ENCODE measurements at regions not wholly inside any gene's neighbourhood (a gene's known extent, or its start where the extent isn't known, plus 50 kb on each side); places are given as distances from the start of the nearest gene placed in this dataset.

DNA sequence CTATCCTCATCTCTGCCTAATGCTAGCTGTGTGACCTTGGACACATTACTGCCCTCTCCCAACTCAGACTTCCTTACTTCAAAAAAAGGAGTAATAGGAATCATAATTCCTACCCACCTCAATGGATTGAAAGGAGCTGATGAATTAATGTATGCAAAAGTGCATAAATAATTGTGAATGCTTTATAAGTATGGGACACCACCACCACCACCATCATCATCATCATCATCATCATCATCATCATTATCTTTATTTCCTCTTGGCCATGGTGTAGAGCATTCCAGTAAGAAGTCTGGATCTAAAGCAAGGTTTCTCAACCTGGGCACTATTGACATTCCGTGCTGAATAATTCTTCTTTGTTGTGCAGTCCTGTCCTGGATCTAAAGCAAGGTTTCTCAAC lies 282.5 kb downstream of the MEX3B start:
- intact Hi-C loops (cut with micrococcal nuclease): no loop called here
- H3K27ac Mint-ChIP-seq: no peak overlapping the region
- CTCF ChIA-PET: no interaction called here

DNA sequence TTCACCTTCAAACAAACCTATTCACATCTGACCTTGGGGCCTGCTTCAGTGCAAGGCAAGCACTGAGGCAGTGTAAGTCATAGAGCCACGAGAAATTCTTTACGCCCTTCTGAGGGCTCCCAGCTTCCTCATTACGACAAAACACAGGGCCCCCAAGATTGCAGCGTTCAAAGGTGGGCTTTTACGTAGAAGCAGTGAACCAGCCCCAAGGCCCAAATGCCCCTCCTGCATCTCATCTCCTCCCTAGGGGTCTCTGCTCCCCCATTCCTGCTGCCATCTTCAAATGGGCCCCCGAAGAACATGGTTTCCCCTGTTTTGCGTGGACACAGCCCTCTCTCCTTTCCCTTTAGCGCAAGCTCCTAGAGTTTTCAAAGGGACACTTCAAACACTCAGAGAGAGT lies 285.1 kb downstream of the MEX3B start:
- Mint-ChIP-seq H3K4me3 (no peak overlapping the region), H3K27me3 (peaks cover 0 to 33% (median 6%) of the 10 kb centered on the region in 5 donors), H3K4me1 (no peaks in the 10 kb centered on the region), H3K27ac (no peak overlapping the region), H3K36me3 (no peaks in the 10 kb centered on the region), H3K9me3 (peaks cover 0 to 2% (median 0%) of the 10 kb centered on the region in 11 donors)
- CTCF ChIA-PET: no interaction called here
- no peak for DNase-seq
- Histone ChIP-seq H3K4me1 (ENCODE audit: control insufficient read depth in 2 of 2, insufficient read depth in 2 of 2, low read length in 2 of 2) (no peaks in the 10 kb centered on the region), H3K9me3 (ENCODE audit: control insufficient read depth in 2 of 3, low read length in 3 of 3) (no peaks in the 10 kb centered on the region), H3K27ac (ENCODE audit: low read depth, low read length) (no peak overlapping the region), H3K36me3 (ENCODE audit: control insufficient read depth in 2 of 3, insufficient read depth in 3 of 3, low read length in 3 of 3) (no peaks in the 10 kb centered on the region), H3K4me3 (ENCODE audit: low read length) (no peak overlapping the region), H3K27me3 (ENCODE audit: control insufficient read depth in 2 of 2, insufficient read depth in 2 of 2, low read length in 2 of 2) (no peaks in the 10 kb centered on the region)
- intact Hi-C loops (cut with micrococcal nuclease): no loop called here
- no peak for ATAC-seq
- POLR2A ChIA-PET: no interaction called here

More for the DNA sequence above, 282.5 kb downstream of the MEX3B start:
- ATAC-seq (no peak), DNase-seq (no peak)
- H3K9me3 ChIP-seq (ENCODE audit: control insufficient read depth in 2 of 3, low read length in 3 of 3): no peaks in the 10 kb centered on the region
- Mint-ChIP-seq H3K9me3 (peaks cover 0 to 2% (median 0%) of the 10 kb centered on the region in 11 donors), H3K36me3 (no peaks in the 10 kb centered on the region), H3K27me3 (peaks cover 0 to 25% (median 5%) of the 10 kb centered on the region in 5 donors), H3K4me1 (no peaks in the 10 kb centered on the region), H3K4me3 (no peak overlapping the region)
- no peak overlapping the region for H3K27ac ChIP-seq (ENCODE audit: low read depth, low read length)
- no peaks in the 10 kb centered on the region for H3K27me3 ChIP-seq (ENCODE audit: control insufficient read depth in 2 of 2, insufficient read depth in 2 of 2, low read length in 2 of 2)
- no peaks in the 10 kb centered on the region for H3K36me3 ChIP-seq (ENCODE audit: control insufficient read depth in 2 of 3, insufficient read depth in 3 of 3, low read length in 3 of 3)
- H3K4me3 ChIP-seq (ENCODE audit: low read length): no peak overlapping the region
- POLR2A ChIA-PET: no interaction called here
- H3K4me1 ChIP-seq (ENCODE audit: control insufficient read depth in 2 of 2, insufficient read depth in 2 of 2, low read length in 2 of 2): no peaks in the 10 kb centered on the region

DNA sequence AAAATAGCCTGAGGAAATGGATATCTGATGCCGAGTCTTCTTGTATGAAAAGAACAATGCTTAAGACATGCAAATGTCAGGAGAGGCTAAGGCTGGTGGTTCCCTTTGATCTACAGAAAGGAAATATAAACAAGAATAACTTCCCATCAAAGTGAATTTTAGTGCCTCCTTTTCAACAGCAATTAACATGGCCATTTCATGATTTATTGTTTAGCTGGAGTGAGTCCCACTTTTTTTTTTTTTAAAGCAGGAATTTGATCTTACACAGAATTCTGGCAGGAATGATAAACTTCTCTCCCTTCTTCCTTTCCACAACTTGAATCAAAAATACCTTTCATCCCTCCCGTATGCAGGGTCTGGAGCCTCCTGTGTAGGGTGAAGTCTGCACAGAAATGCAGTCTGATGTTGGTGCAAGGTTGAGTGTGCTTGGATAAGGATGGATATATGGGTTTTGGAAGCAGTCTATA lies 287.0 kb downstream of the MEX3B start:
- no peak overlapping the region for H3K27ac ChIP-seq (ENCODE audit: low read depth, low read length)
- no peaks in the 10 kb centered on the region for H3K4me1 ChIP-seq (ENCODE audit: control insufficient read depth in 2 of 2, insufficient read depth in 2 of 2, low read length in 2 of 2)
- H3K36me3 ChIP-seq (ENCODE audit: control insufficient read depth in 2 of 3, insufficient read depth in 3 of 3, low read length in 3 of 3): no peaks in the 10 kb centered on the region
- H3K36me3 Mint-ChIP-seq: no peaks in the 10 kb centered on the region
- no peak for DNase-seq
- H3K9me3 ChIP-seq (ENCODE audit: control insufficient read depth in 2 of 3, low read length in 3 of 3): no peaks in the 10 kb centered on the region
- H3K9me3 Mint-ChIP-seq: peaks cover 0 to 2% (median 0%) of the 10 kb centered on the region in 11 donors
- no peak for ATAC-seq
- POLR2A ChIA-PET: no interaction called here
- H3K27ac Mint-ChIP-seq: no peak overlapping the region
- H3K27me3 ChIP-seq (ENCODE audit: control insufficient read depth in 2 of 2, insufficient read depth in 2 of 2, low read length in 2 of 2): no peaks in the 10 kb centered on the region
- no peaks in the 10 kb centered on the region for H3K4me1 Mint-ChIP-seq
- intact Hi-C loops (cut with micrococcal nuclease): no loop called here
- H3K4me3 ChIP-seq (ENCODE audit: low read length): no peak overlapping the region
- peaks cover 0 to 28% (median 9%) of the 10 kb centered on the region in 5 donors for H3K27me3 Mint-ChIP-seq
- CTCF ChIA-PET: no interaction called here
- no peak overlapping the region for H3K4me3 Mint-ChIP-seq

DNA sequence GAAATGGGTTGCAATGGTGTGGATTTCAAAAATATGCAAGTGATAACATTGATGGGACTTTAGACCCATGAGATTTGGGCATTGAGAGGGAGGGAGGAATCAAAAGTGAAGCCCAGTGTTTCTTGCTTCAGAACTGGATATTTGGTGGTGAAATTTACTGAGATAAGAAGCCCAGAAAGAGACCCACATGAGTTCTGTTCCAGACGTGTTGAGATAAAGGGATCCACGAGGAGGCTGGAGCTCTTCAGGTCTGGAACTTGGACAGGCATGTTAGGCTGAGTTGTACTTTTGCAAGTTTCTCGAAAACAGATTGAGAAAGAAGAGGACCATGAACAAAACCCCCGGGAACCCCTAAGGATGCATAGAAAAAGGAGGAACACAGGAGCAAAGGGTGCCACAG lies 290.2 kb downstream of the MEX3B start:
- H3K27ac Mint-ChIP-seq: no peak overlapping the region
- CTCF ChIA-PET: no interaction called here

DNA sequence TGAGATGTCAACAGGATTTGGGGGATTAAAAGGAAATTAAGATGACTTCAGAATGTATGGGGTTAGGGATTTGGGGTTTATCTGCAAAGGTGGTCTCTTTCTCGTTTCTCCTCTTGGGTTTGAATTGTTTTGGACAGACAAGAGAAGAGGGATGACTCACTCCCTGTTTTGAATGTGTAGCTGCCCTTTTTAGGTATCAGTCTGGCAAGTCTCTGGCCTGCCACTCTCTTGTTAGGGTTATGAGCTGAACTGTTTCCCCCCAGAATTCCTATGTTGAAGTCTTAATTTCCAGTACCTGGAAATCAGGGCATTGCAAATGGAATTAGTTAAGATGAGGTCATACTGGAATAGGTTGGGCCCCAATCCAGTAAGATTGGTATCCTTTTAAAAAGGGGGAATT lies 291.7 kb downstream of the MEX3B start:
- Mint-ChIP-seq H3K36me3 (no peaks in the 10 kb centered on the region), H3K9me3 (no peaks in the 10 kb centered on the region), H3K4me3 (no peak overlapping the region), H3K27ac (no peak overlapping the region), H3K27me3 (peaks cover 0 to 28% (median 24%) of the 10 kb centered on the region in 5 donors), H3K4me1 (no peaks in the 10 kb centered on the region)
- H3K36me3 ChIP-seq (ENCODE audit: control insufficient read depth in 2 of 3, insufficient read depth in 3 of 3, low read length in 3 of 3): no peaks in the 10 kb centered on the region
- no peak overlapping the region for H3K27ac ChIP-seq (ENCODE audit: low read depth, low read length)
- ATAC-seq: no peak
- H3K9me3 ChIP-seq (ENCODE audit: control insufficient read depth in 2 of 3, low read length in 3 of 3): no peaks in the 10 kb centered on the region
- no peaks in the 10 kb centered on the region for H3K27me3 ChIP-seq (ENCODE audit: control insufficient read depth in 2 of 2, insufficient read depth in 2 of 2, low read length in 2 of 2)
- DNase-seq: no peak
- no peaks in the 10 kb centered on the region for H3K4me1 ChIP-seq (ENCODE audit: control insufficient read depth in 2 of 2, insufficient read depth in 2 of 2, low read length in 2 of 2)
- CTCF ChIA-PET: no interaction called here
- intact Hi-C loops (cut with micrococcal nuclease): no loop called here
- POLR2A ChIA-PET: no interaction called here
- no peak overlapping the region for H3K4me3 ChIP-seq (ENCODE audit: low read length)

More for the DNA sequence above, 290.2 kb downstream of the MEX3B start:
- peaks cover 0 to 33% (median 22%) of the 10 kb centered on the region in 5 donors for H3K27me3 Mint-ChIP-seq
- H3K9me3 ChIP-seq (ENCODE audit: control insufficient read depth in 2 of 3, low read length in 3 of 3): no peaks in the 10 kb centered on the region
- H3K4me1 Mint-ChIP-seq: no peaks in the 10 kb centered on the region
- H3K27me3 ChIP-seq (ENCODE audit: control insufficient read depth in 2 of 2, insufficient read depth in 2 of 2, low read length in 2 of 2): no peaks in the 10 kb centered on the region
- H3K27ac ChIP-seq (ENCODE audit: low read depth, low read length): no peak overlapping the region
- H3K4me3 Mint-ChIP-seq: no peak overlapping the region
- DNase-seq: no peak
- H3K36me3 Mint-ChIP-seq: no peaks in the 10 kb centered on the region
- no peaks in the 10 kb centered on the region for H3K9me3 Mint-ChIP-seq
- POLR2A ChIA-PET: no interaction called here
- ATAC-seq: no peak
- H3K36me3 ChIP-seq (ENCODE audit: control insufficient read depth in 2 of 3, insufficient read depth in 3 of 3, low read length in 3 of 3): no peaks in the 10 kb centered on the region
- H3K4me3 ChIP-seq (ENCODE audit: low read length): no peak overlapping the region
- intact Hi-C loops (cut with micrococcal nuclease): no loop called here
- no peaks in the 10 kb centered on the region for H3K4me1 ChIP-seq (ENCODE audit: control insufficient read depth in 2 of 2, insufficient read depth in 2 of 2, low read length in 2 of 2)

DNA sequence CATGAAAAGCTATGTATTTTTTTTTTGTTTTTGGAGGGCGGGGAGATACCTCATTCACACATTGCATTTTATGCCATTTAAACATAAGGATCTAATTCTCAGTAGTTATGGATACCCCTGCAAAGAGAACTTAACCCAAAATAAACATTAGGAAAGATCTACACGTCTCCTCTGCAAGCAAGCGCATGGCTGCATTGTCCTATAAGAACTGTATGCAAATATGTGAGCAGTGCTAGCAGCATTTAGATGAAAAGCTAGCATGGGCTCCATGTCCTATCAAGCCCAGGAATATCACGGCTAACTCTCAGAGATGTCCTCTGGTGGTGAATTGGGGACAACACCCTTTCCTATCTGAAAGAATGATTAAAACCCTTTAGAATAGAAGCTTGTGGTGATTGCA lies 292.8 kb downstream of the MEX3B start:
- Mint-ChIP-seq H3K27ac (no peak overlapping the region), H3K36me3 (no peaks in the 10 kb centered on the region), H3K27me3 (peaks cover 0 to 31% (median 22%) of the 10 kb centered on the region in 5 donors), H3K9me3 (no peaks in the 10 kb centered on the region), H3K4me3 (no peak overlapping the region), H3K4me1 (no peaks in the 10 kb centered on the region)
- no peaks in the 10 kb centered on the region for H3K36me3 ChIP-seq (ENCODE audit: control insufficient read depth in 2 of 3, insufficient read depth in 3 of 3, low read length in 3 of 3)
- DNase-seq: no peak
- ChIA-PET POLR2A (no interaction called here), CTCF (no interaction called here)
- no peak for ATAC-seq
- H3K4me3 ChIP-seq (ENCODE audit: low read length): no peak overlapping the region
- intact Hi-C loops (cut with micrococcal nuclease): no loop called here
- no peak overlapping the region for H3K27ac ChIP-seq (ENCODE audit: low read depth, low read length)
- H3K27me3 ChIP-seq (ENCODE audit: control insufficient read depth in 2 of 2, insufficient read depth in 2 of 2, low read length in 2 of 2): no peaks in the 10 kb centered on the region
- H3K4me1 ChIP-seq (ENCODE audit: control insufficient read depth in 2 of 2, insufficient read depth in 2 of 2, low read length in 2 of 2): no peaks in the 10 kb centered on the region
- H3K9me3 ChIP-seq (ENCODE audit: control insufficient read depth in 2 of 3, low read length in 3 of 3): no peaks in the 10 kb centered on the region

DNA sequence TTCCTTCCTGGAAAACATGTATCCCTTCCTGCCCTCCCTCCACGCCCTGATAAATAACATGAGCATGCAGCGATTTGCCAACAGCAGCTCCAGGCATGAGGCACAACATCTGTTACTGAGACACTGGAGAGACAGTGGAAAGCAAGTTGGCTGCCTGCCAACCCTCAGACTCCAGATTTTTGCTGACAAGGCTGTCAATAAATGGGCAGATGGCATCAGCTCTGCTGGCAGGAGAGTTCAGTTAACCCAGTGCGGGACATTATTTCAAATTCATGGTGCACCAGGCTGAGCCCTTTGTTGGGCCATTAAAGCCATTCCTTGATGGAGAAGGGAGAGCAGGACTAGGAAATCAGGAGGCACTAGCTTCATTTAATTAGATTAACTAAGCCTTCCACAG lies 293.3 kb downstream of the MEX3B start:
- ChIA-PET POLR2A (no interaction called here), CTCF (no interaction called here)
- intact Hi-C loops (cut with micrococcal nuclease): no loop called here
- Mint-ChIP-seq H3K36me3 (no peaks in the 10 kb centered on the region), H3K4me3 (no peak overlapping the region), H3K9me3 (no peaks in the 10 kb centered on the region), H3K27ac (no peak overlapping the region), H3K27me3 (peaks cover 0 to 31% (median 27%) of the 10 kb centered on the region in 5 donors), H3K4me1 (no peaks in the 10 kb centered on the region)
- H3K4me3 ChIP-seq (ENCODE audit: low read length): no peak overlapping the region
- no peaks in the 10 kb centered on the region for H3K27me3 ChIP-seq (ENCODE audit: control insufficient read depth in 2 of 2, insufficient read depth in 2 of 2, low read length in 2 of 2)
- no peak for ATAC-seq
- no peak overlapping the region for H3K27ac ChIP-seq (ENCODE audit: low read depth, low read length)
- H3K36me3 ChIP-seq (ENCODE audit: control insufficient read depth in 2 of 3, insufficient read depth in 3 of 3, low read length in 3 of 3): no peaks in the 10 kb centered on the region
- DNase-seq: no peak
- H3K4me1 ChIP-seq (ENCODE audit: control insufficient read depth in 2 of 2, insufficient read depth in 2 of 2, low read length in 2 of 2): no peaks in the 10 kb centered on the region
- no peaks in the 10 kb centered on the region for H3K9me3 ChIP-seq (ENCODE audit: control insufficient read depth in 2 of 3, low read length in 3 of 3)

Data from naive thymus-derived CD4-positive, alpha-beta T cell (primary cell).